ENCODE measurements at regions not wholly inside any gene's neighbourhood (a gene's known extent, or its start where the extent isn't known, plus 50 kb on each side); places are given as distances from the start of the nearest gene placed in this dataset.

DNA sequence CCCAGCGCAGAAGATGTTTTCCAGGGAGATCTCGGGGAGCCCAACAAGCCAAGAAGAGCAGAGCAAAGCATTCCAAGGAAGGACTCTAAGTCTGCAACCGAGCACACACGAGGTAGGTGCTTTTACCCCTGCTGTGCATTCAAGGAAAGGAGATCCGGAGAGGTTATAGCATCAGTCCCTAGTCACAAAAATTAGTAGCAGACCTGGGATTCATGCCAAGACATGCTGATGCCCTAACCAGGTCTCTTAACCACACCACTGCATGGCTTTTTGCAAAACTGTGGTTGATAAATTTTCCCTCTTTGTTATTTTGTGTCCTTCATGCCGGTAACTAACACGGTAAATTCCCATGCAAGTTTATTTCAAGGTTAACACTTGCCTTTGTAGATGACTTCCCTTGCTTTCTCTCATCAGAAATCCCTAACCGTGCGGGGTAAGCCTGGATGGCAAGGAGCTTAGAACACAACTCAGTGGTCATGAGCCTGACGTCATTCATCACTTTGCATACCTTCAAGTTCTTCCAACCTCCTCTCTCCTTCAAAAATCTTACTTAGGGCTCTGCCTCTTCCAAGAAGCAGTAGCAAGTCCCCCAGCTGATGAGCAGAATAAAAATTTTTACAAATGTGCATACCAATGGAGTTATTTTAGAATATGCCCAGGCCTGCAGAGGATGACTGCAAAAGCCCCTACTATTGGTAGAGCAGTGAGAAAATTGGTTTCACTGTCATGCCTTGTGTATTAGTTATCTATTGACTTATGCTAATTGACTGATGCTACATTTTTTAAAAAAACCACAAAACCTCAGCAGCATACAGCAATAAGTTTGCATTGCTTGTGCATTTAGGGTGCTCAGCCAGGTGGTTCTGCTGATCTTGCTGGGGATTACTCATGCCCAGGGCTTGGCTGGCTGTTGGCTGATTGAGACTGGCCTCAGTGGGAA lies 465.1 kb downstream of the MN1 start:
- TF ChIP-seq, protein P1, sequence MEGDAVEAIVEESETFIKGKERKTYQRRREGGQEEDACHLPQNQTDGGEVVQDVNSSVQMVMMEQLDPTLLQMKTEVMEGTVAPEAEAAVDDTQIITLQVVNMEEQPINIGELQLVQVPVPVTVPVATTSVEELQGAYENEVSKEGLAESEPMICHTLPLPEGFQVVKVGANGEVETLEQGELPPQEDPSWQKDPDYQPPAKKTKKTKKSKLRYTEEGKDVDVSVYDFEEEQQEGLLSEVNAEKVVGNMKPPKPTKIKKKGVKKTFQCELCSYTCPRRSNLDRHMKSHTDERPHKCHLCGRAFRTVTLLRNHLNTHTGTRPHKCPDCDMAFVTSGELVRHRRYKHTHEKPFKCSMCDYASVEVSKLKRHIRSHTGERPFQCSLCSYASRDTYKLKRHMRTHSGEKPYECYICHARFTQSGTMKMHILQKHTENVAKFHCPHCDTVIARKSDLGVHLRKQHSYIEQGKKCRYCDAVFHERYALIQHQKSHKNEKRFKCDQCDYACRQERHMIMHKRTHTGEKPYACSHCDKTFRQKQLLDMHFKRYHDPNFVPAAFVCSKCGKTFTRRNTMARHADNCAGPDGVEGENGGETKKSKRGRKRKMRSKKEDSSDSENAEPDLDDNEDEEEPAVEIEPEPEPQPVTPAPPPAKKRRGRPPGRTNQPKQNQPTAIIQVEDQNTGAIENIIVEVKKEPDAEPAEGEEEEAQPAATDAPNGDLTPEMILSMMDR (IDR thresholded peaks at IDR 0.05), result no peak
- no peak for TF ChIP-seq POLR2A (IDR thresholded peaks at IDR 0.05)
